K562 (cell line): ENCODE measurements at regions not wholly inside any gene's neighbourhood (a gene's known extent, or its start where the extent isn't known, plus 50 kb on each side); places are given as distances from the start of the nearest gene placed in this dataset.

Experiments
- ATAC-seq: fragments of 200-7000 bp; cut with Tn5 transposase; 3 replicates; pipeline ENCODE4 v1.9.1; 2020; ENCODE audit warnings: moderate library complexity
- BruUV-seq: library from RNA; stranded (reverse); fragments of 400-500 nt; replicated peaks from 2 replicates; lab custom pipeline; 2021; lab: Mats Ljungman, UMichigan
- CTCF ChIA-PET: fragments of 300-600 bp; formaldehyde crosslinking; extraction: SDS; loops from one replicate; lab custom pipeline; 2021; ENCODE audit warnings: low intra/inter-chr PET ratio; lab: Yijun Ruan, JAX
- POLR2A ChIA-PET: fragments of 300-600, 350-650 bp; sonication (Branson Sonifier 250); formaldehyde crosslinking; extraction: SDS; loops from one replicate; lab custom pipeline; 2021; ENCODE audit warnings: antibody characterized with exemption, inconsistent platforms; lab: Yijun Ruan, JAX
- DNase-seq, 4 experiments: peaks; one replicate each; pipeline versions ENCODE4 v3.0.0 to v3.0.0-alpha.2; 2011 to 2018; ENCODE audit warnings: low spot score in 3 of 4, mixed read lengths in 3 of 4; ENCODE audit errors: extremely low read depth in 1 of 4
- FAIRE-seq: peaks from 2 replicates; lab custom pipeline; 2011; peaks lifted over from hg19 to GRCh38; lab: Jason Lieb, UNC
- H2AFZ ChIP-seq: 2 replicates; pipeline ENCODE4 v1.6.0; 2011; ENCODE audit warnings: low read depth, low read length, control low read depth, inconsistent platforms
- H3K27ac ChIP-seq: fragments of 200-600 bp; 3 replicates; pipeline ENCODE4 v1.8.0; 2011; ENCODE audit warnings: low read depth, mild to moderate bottlenecking, control low read depth, inconsistent platforms, low read length, moderate library complexity, mixed read lengths; ENCODE audit errors: extremely low read depth
- H3K27me3 ChIP-seq, 2 experiments: fragments of 300-600 bp in 1 of 2; 2 replicates in 1 of 2; 3 replicates in 1 of 2; pipeline versions ENCODE4 v1.6.0 to v1.8.0; 2011; ENCODE audit warnings: inconsistent platforms in 2 of 2, low read length in 2 of 2, mild to moderate bottlenecking in 1 of 2, mixed read lengths in 1 of 2, moderate library complexity in 1 of 2; ENCODE audit not compliant: control insufficient read depth in 2 of 2, insufficient read depth in 2 of 2
- H3K36me3 ChIP-seq: fragments of 300-600 bp; 3 replicates; pipeline ENCODE4 v1.8.0; 2011; ENCODE audit warnings: mild to moderate bottlenecking, low read length, inconsistent platforms; ENCODE audit not compliant: control insufficient read depth, insufficient read depth
- H3K4me1 ChIP-seq, 2 experiments: fragments of 200-600 bp in 1 of 2; replicated peaks in 1 of 2; 2 replicates in 1 of 2; 3 replicates in 1 of 2; pipeline versions ENCODE4 v1.5.1 to v1.8.0; 2011; ENCODE audit warnings: inconsistent platforms in 2 of 2, low read length in 2 of 2, mild to moderate bottlenecking in 1 of 2, mixed read lengths in 1 of 2, moderate library complexity in 1 of 2; ENCODE audit not compliant: control insufficient read depth in 2 of 2, insufficient read depth in 2 of 2
- H3K4me2 ChIP-seq: 2 replicates; pipeline ENCODE4 v1.6.1; 2011; ENCODE audit warnings: low read length, control low read depth, inconsistent platforms, mixed read lengths; ENCODE audit not compliant: insufficient read depth
- H3K4me3 ChIP-seq: fragments of 200-600 bp; sonication (generic), shearing (Covaris generic); 2 replicates; pipeline ENCODE4 v1.5.1; 2016; ENCODE audit warnings: control low read depth, inconsistent platforms
- H3K79me2 ChIP-seq: fragments of 200-600 bp; 3 replicates; pipeline ENCODE4 v1.8.0; 2011; ENCODE audit warnings: low read length, inconsistent platforms; ENCODE audit not compliant: control insufficient read depth, insufficient read depth
- H3K9ac ChIP-seq, 2 experiments: 2 replicates each; pipeline versions ENCODE4 v1.6.0 to v1.6.1; 2011; ENCODE audit warnings: low read depth in 2 of 2, low read length in 2 of 2, control low read depth in 1 of 2, inconsistent platforms in 1 of 2, mild to moderate bottlenecking in 1 of 2, mixed read lengths in 1 of 2; ENCODE audit not compliant: insufficient read depth in 1 of 2
- H3K9me1 ChIP-seq: one replicate; pipeline ENCODE4 v1.6.0; 2011; ENCODE audit warnings: inconsistent platforms, mild to moderate bottlenecking, low read length, moderate library complexity; ENCODE audit not compliant: control insufficient read depth, insufficient read depth
- H3K9me3 ChIP-seq: replicated peaks from 2 replicates; pipeline ENCODE4 v1.5.1; 2011; ENCODE audit warnings: low read depth, low read length, inconsistent platforms; ENCODE audit not compliant: control insufficient read depth, insufficient read depth
- H4K20me1 ChIP-seq: replicated peaks from 2 replicates; pipeline ENCODE4 v1.6.1; 2011; ENCODE audit warnings: low read length, inconsistent platforms, mixed read lengths; ENCODE audit not compliant: control insufficient read depth, insufficient read depth
- EP300 ChIP-seq: IDR thresholded peaks from 2 replicates; pipeline ENCODE4 v1.6.1; 2012; ENCODE audit warnings: low read length, improper control_type of control experiment
- ETS2 ChIP-seq: IDR thresholded peaks from 2 replicates; pipeline ENCODE4 v1.6.1; 2016; ENCODE audit warnings: borderline replicate concordance, missing genetic modification characterization, mild to moderate bottlenecking, moderate library complexity, missing compliant biosample characterization; ENCODE audit not compliant: poor library complexity, severe bottlenecking
- FOS ChIP-seq: IDR thresholded peaks from 3 replicates; pipeline ENCODE4 v1.6.1; 2011; ENCODE audit not compliant: insufficient read length; ENCODE audit errors: extremely low read depth
- PML ChIP-seq: IDR thresholded peaks from 2 replicates; pipeline ENCODE4 v1.6.1; 2012; ENCODE audit warnings: low read length, inconsistent platforms
- RFX5 ChIP-seq: IDR thresholded peaks from 2 replicates; pipeline ENCODE4 v1.6.1; 2011; ENCODE audit warnings: low read depth, mild to moderate bottlenecking, improper control_type of control experiment, low read length
- SMARCE1 ChIP-seq: fragments of 450-650 bp; IDR thresholded peaks from 2 replicates; pipeline ENCODE4 v1.7.1; 2016; ENCODE audit warnings: mild to moderate bottlenecking
- SOX6 ChIP-seq: fragments of 450-650 bp; IDR thresholded peaks from 2 replicates; pipeline ENCODE4 v1.6.1; 2014; ENCODE audit warnings: mild to moderate bottlenecking
- SRSF9 ChIP-seq: fragments of 200-400 bp; formaldehyde crosslinking; IDR thresholded peaks from 2 replicates; pipeline ENCODE4 v1.6.1; 2017; ENCODE audit warnings: low read depth, low read length, borderline replicate concordance
- STAT5B ChIP-seq: fragments of 250-450 bp; sonication (Bioruptor Pico); IDR thresholded peaks from 2 replicates; pipeline ENCODE4 v1.8.0; 2021; ENCODE audit warnings: mild to moderate bottlenecking, inconsistent platforms
- TCFL5 ChIP-seq: fragments of 250-450 bp; sonication (Bioruptor Pico); conservative IDR thresholded peaks from 2 replicates; pipeline ENCODE4 v1.6.1; 2021; ENCODE audit warnings: mild to moderate bottlenecking, moderate library complexity, matching md5 sums
- ZFP36 ChIP-seq: fragments of 150-350 bp; IDR thresholded peaks from 2 replicates; pipeline ENCODE4 v1.6.1; 2018; ENCODE audit warnings: low read length, low read depth; ENCODE audit not compliant: partially characterized antibody
- ZSCAN32 ChIP-seq: fragments of 450-650 bp; formaldehyde crosslinking; IDR thresholded peaks from 2 replicates; pipeline ENCODE4 v1.4.0; 2020; ENCODE audit warnings: mild to moderate bottlenecking, moderate library complexity
- WGBS: fragments of 100-300 bp; shearing (Covaris generic); methylation state at CpG from one replicate; pipeline ENCODE4 v1.1.6; 2016; ENCODE audit warnings: low coverage, mixed read lengths; ENCODE audit not compliant: insufficient coverage; ENCODE audit errors: missing lambda C conversion rate; 5-methylcytosine and 5-hydroxymethylcytosine counted together
- in situ Hi-C: fragments of 300-500 bp; cut with MboI; formaldehyde crosslinking; loops from 4 replicates; pipeline ENCODE4 v1.15.0; 2018; ENCODE audit warnings: inconsistent platforms, mixed read lengths
- intact Hi-C: fragments of 100-400 bp; cut with micrococcal nuclease; formaldehyde crosslinking; loops from 2 replicates; pipeline ENCODE4 v1.14.2; 2022
- TF ChIP-seq, protein P1 (sequence below): fragments of 250-450 bp; sonication (Bioruptor Pico); IDR thresholded peaks from 2 replicates; pipeline ENCODE4 v1.8.0; 2021; ENCODE audit warnings: borderline replicate concordance, mild to moderate bottlenecking, moderate library complexity; ENCODE audit not compliant: poor library complexity, severe bottlenecking
- TF ChIP-seq, protein P2 (sequence below): fragments of 450-650 bp; formaldehyde crosslinking; IDR thresholded peaks from 2 replicates; pipeline ENCODE4 v1.4.0; 2020; ENCODE audit warnings: mild to moderate bottlenecking, moderate library complexity
- TF ChIP-seq, protein P3 (sequence below): IDR thresholded peaks from 2 replicates; pipeline ENCODE4 v1.6.1; 2012; ENCODE audit warnings: low read depth, low read length, improper control_type of control experiment, borderline replicate concordance
- TF ChIP-seq, protein P4 (sequence below): fragments of 250-450 bp; sonication (Bioruptor Pico); IDR thresholded peaks from 2 replicates; pipeline ENCODE4 v1.8.0; 2022; ENCODE audit warnings: inconsistent platforms, mild to moderate bottlenecking, moderate library complexity, borderline replicate concordance

DNA sequence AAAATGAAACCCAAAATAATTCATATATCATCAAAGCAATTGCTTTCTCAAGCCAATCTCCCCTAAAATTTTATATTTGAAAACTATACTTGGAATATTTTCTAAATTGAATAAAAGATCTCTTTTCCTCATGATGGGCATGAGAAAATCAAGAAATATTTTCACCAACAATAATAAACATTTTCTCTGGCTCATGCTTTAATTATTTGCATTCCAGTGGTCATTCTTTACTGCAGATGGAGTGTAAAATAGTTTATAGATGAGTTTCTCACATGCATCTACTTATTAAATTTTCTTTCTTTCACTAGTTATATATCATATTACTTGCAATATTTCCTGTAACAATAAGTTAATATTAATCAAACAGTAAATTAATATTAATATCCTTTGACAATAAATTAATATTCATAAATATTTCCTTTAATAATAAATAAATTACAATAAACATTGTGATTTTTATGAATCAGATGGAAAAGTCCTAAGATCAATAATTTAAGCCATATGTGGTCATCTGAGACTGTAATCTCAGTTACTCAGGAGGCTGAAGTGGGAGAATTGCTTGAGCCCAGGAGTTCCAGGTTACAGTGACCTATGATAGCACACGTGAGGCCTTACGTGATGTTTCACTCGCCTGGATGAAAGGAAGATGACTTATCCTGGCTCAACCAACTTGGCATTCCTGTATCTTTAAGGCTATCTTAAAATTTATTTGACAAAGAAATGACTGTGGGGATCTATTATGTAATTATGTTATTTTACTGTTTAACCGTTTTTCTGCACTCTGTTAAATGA, 958.8 kb downstream of the ZPLD1 start (continued):
- TF ChIP-seq RFX5 = no peak
- TF ChIP-seq SOX6 = no peak
- TF ChIP-seq PML = no peak
- no peak for TF ChIP-seq SRSF9
- no peak for TF ChIP-seq ZSCAN32

DNA sequence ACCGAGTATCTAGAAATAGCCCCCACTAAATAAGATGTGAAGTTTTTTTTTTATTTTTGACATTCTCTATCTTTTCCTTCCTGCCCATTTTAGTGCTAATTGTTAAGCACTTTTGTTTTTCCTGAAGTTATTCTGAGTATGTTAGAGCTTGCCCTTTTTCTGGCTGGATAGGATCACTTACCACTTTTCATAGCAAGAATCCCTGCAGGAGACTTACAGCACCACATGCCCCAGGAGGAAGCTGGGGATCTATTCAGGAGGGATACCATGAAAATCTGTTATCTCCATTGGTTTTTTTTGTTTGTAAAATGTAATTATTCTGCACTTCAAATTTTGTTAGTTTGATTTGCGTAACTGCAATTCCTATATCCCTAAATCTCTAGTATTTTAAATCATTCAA, 968.4 kb downstream of the ZPLD1 start:
- Histone ChIP-seq H3K4me2 (no peak overlapping the region), H3K4me1 (no peaks in the 10 kb centered on the region), H3K9ac (no peak overlapping the region), H3K9me3 (no peaks in the 10 kb centered on the region), H2AFZ (no peak overlapping the region), H4K20me1 (no peaks in the 10 kb centered on the region), H3K79me2 (no peaks in the 10 kb centered on the region), H3K27ac (no peak overlapping the region), H3K36me3 (no peaks in the 10 kb centered on the region), H3K4me3 (no peak overlapping the region), H3K9me1 (no peaks in the 10 kb centered on the region), H3K27me3 (no peaks in the 10 kb centered on the region)
- POLR2A ChIA-PET = no interaction called here
- BruUV-seq = no TSS peak
- WGBS = 0% methylated on average over 2 of the region's 2 CpGs
- FAIRE-seq (no peak), DNase-seq (no peak), ATAC-seq (no peak)
- CTCF ChIA-PET = interaction anchor here (0.5 kb wide), 1 partner anchor 125 kb away, joined by 3 read pairs; no protein-coding TSS in a partner anchor
- in situ Hi-C loops (no loop called here), intact Hi-C loops (no loop called here)
- TF ChIP-seq SMARCE1 (no peak), EP300 (no peak), TCFL5 (no peak), ZFP36 (no peak), FOS (no peak), ETS2 (tag) (no peak), STAT5B (CRISPR knock-in tag) (no peak)
- TF ChIP-seq, protein P1, sequence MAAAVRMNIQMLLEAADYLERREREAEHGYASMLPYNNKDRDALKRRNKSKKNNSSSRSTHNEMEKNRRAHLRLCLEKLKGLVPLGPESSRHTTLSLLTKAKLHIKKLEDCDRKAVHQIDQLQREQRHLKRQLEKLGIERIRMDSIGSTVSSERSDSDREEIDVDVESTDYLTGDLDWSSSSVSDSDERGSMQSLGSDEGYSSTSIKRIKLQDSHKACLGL = no peak
- TF ChIP-seq, protein P2, sequence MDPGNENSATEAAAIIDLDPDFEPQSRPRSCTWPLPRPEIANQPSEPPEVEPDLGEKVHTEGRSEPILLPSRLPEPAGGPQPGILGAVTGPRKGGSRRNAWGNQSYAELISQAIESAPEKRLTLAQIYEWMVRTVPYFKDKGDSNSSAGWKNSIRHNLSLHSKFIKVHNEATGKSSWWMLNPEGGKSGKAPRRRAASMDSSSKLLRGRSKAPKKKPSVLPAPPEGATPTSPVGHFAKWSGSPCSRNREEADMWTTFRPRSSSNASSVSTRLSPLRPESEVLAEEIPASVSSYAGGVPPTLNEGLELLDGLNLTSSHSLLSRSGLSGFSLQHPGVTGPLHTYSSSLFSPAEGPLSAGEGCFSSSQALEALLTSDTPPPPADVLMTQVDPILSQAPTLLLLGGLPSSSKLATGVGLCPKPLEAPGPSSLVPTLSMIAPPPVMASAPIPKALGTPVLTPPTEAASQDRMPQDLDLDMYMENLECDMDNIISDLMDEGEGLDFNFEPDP = no peak
- TF ChIP-seq, protein P3, sequence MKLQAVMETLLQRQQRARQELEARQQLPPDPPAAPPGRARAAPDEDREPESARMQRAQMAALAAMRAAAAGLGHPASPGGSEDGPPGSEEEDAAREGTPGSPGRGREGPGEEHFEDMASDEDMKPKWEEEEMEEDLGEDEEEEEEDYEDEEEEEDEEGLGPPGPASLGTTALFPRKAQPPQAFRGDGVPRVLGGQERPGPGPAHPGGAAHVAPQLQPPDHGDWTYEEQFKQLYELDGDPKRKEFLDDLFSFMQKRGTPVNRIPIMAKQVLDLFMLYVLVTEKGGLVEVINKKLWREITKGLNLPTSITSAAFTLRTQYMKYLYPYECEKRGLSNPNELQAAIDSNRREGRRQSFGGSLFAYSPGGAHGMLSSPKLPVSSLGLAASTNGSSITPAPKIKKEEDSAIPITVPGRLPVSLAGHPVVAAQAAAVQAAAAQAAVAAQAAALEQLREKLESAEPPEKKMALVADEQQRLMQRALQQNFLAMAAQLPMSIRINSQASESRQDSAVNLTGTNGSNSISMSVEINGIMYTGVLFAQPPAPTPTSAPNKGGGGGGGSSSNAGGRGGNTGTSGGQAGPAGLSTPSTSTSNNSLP = no peak
- TF ChIP-seq, protein P4, sequence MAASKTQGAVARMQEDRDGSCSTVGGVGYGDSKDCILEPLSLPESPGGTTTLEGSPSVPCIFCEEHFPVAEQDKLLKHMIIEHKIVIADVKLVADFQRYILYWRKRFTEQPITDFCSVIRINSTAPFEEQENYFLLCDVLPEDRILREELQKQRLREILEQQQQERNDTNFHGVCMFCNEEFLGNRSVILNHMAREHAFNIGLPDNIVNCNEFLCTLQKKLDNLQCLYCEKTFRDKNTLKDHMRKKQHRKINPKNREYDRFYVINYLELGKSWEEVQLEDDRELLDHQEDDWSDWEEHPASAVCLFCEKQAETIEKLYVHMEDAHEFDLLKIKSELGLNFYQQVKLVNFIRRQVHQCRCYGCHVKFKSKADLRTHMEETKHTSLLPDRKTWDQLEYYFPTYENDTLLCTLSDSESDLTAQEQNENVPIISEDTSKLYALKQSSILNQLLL (CRISPR knock-in tag) = no peak
